OCI-LY7 (cell line): ENCODE measurements at regions not wholly inside any gene's neighbourhood (a gene's known extent, or its start where the extent isn't known, plus 50 kb on each side); places are given as distances from the start of the nearest gene placed in this dataset.

Source experiments
- BruUV-seq: library from RNA; stranded (reverse); fragments of 400-500 nt; replicated peaks from 2 replicates; lab custom pipeline; 2021; lab: Mats Ljungman, UMichigan
- CTCF ChIA-PET: fragments of 300-600 bp; sonication (Branson Sonifier 250); formaldehyde crosslinking; loops from one replicate; lab custom pipeline; 2022; ENCODE audit warnings: antibody characterized with exemption; ENCODE audit not compliant: unreplicated experiment; lab: Charles Lee
- POLR2A ChIA-PET: fragments of 300-600 bp; sonication (Branson Sonifier 250); formaldehyde crosslinking; loops from one replicate; lab custom pipeline; 2022; ENCODE audit warnings: antibody characterized with exemption; lab: Charles Lee
- DNase-seq: peaks from one replicate; pipeline ENCODE4 v3.0.0-alpha.2; 2015; ENCODE audit warnings: low spot score
- H2AFZ ChIP-seq: fragments of 200-600 bp; sonication (generic), shearing (Covaris generic); 2 replicates; pipeline ENCODE4 v1.6.1; 2014; ENCODE audit warnings: mild to moderate bottlenecking, antibody characterized with exemption, low read length, moderate library complexity
- H3K27ac ChIP-seq: fragments of 200-600 bp; sonication (generic); 2 replicates; pipeline ENCODE4 v1.5.1; 2014; ENCODE audit warnings: mixed run types, low read depth, mild to moderate bottlenecking, moderate library complexity, low read length, inconsistent platforms; ENCODE audit not compliant: poor library complexity, severe bottlenecking
- H3K36me3 ChIP-seq: fragments of 200-600 bp; sonication (generic); 2 replicates; pipeline ENCODE4 v1.6.1; 2014; ENCODE audit warnings: mild to moderate bottlenecking, antibody characterized with exemption, low read length, moderate library complexity, mixed read lengths; ENCODE audit not compliant: insufficient read depth
- H3K4me1 ChIP-seq: fragments of 200-600 bp; sonication (generic); 2 replicates; pipeline ENCODE4 v1.5.1; 2014; ENCODE audit warnings: mild to moderate bottlenecking, low read length; ENCODE audit not compliant: insufficient read depth, poor library complexity, severe bottlenecking
- H3K4me2 ChIP-seq: fragments of 200-600 bp; sonication (generic); 2 replicates; pipeline ENCODE4 v1.6.1; 2014; ENCODE audit warnings: mild to moderate bottlenecking, low read length
- H3K4me3 ChIP-seq: fragments of 200-600 bp; sonication (generic); 2 replicates; pipeline ENCODE4 v1.5.1; 2014; ENCODE audit warnings: mild to moderate bottlenecking, low read depth, low read length; ENCODE audit not compliant: poor library complexity, severe bottlenecking
- H3K79me2 ChIP-seq: fragments of 200-600 bp; sonication (generic); 2 replicates; pipeline ENCODE4 v1.6.1; 2016; ENCODE audit warnings: low read depth, mild to moderate bottlenecking, low read length, moderate library complexity, mixed read lengths; ENCODE audit not compliant: insufficient read depth
- H3K9me2 ChIP-seq: fragments of 200-600 bp; sonication (generic); 2 replicates; pipeline ENCODE4 v1.6.1; 2016; ENCODE audit warnings: mild to moderate bottlenecking, low read length, mixed read lengths; ENCODE audit not compliant: insufficient read depth
- H3K9me3 ChIP-seq: fragments of 200-600 bp; sonication (generic); 2 replicates; pipeline ENCODE4 v1.6.1; 2014; ENCODE audit warnings: mild to moderate bottlenecking, mixed run types, low read length, mixed read lengths
- H4K20me1 ChIP-seq: fragments of 200-600 bp; sonication (generic); 2 replicates; pipeline ENCODE4 v1.6.1; 2014; ENCODE audit warnings: mild to moderate bottlenecking, antibody characterized with exemption, low read length, moderate library complexity, mixed read lengths; ENCODE audit not compliant: insufficient read depth
- CTCF ChIP-seq: fragments of 200-600 bp; sonication (generic); conservative IDR thresholded peaks from 2 replicates; pipeline ENCODE4 v1.5.1; 2014; ENCODE audit warnings: mild to moderate bottlenecking, antibody characterized with exemption, low read length, moderate library complexity, mixed read lengths
- EZH2phosphoT487 ChIP-seq: fragments of 200-600 bp; sonication (generic); IDR thresholded peaks from 2 replicates; pipeline ENCODE4 v1.6.1; 2018; ENCODE audit warnings: low read depth, borderline replicate concordance, mild to moderate bottlenecking, mixed run types, antibody characterized with exemption, low read length, moderate library complexity, mixed read lengths
- intact Hi-C: fragments of 100-400 bp; cut with micrococcal nuclease; formaldehyde crosslinking; loops from one replicate; pipeline ENCODE4 v1.10.0; 2022; ENCODE audit not compliant: unreplicated experiment

DNA sequence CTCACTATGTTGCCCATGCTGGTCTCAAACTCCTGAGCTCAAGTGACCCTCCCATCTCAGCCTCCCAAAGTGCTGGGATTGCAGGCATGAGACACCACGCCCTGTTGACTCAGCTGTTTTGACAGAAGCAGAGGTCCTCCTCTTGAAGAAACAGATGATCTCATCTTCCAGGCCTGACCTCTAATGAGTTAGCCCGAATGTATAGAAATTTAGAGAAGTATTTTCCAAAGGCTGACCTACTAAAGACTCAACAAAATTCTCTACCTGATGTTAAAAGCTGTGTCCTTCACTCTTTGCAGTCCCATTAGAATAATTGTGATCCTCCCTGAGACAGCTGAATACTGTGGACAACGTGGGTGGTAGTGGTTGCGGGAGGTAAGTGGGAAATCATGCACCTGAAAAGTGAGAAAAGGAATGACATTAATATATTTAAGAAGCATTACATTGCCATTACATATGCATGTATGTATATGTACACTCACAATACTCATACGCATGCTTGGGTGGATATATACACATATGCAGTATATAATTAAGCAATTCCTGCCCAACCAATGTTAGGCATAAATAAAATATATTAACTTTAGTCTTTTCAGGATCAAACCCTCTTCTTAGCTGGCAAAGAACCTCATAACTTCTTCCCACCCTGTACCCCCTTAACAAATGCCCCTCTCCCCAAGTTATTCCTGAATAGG, 204.6 kb upstream of the NR2F2 start:
- Histone ChIP-seq H3K4me3 (no peak overlapping the region), H3K79me2 (no peaks in the 10 kb centered on the region), H3K4me2 (no peak overlapping the region), H3K9me3 (no peaks in the 10 kb centered on the region), H3K4me1 (no peaks in the 10 kb centered on the region), H3K27ac (no peak overlapping the region), H2AFZ (no peak overlapping the region), H4K20me1 (no peaks in the 10 kb centered on the region), H3K36me3 (no peaks in the 10 kb centered on the region), H3K9me2 (no peaks in the 10 kb centered on the region)
- POLR2A ChIA-PET: interaction anchor here (0.6 kb wide), 1 partner anchor 1582 kb away, joined by 3 read pairs; no protein-coding TSS in a partner anchor
- no peak for DNase-seq
- intact Hi-C loops: no loop called here
- CTCF ChIA-PET: no interaction called here
- TF ChIP-seq CTCF (no peak), EZH2phosphoT487 (no peak)
- BruUV-seq: no TSS peak

DNA sequence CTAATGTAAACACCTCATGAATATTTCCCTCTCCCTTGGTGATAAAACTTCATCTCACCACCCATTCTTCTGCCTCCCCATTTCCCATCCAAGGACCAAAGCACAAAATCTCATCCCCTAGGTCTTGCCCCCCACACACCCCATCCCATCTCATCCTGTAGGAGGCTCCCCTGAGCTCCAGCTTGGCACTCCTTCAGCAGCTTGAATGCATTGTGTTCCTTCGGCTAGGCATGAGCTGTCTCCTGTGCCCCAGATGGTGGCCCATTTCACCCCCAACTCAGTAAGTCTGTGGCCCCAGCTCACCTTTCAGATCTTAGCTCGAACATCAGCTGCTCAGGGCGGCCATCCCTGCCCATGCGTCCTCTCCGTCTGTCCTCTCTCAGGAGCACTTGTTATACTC, 203.6 kb upstream of the NR2F2 start:
- no peak overlapping the region for H3K4me3 ChIP-seq
- TF ChIP-seq CTCF (no peak), EZH2phosphoT487 (no peak)
- no TSS peak for BruUV-seq
- no peaks in the 10 kb centered on the region for H3K79me2 ChIP-seq
- H3K4me2 ChIP-seq: no peak overlapping the region
- H3K27ac ChIP-seq: no peak overlapping the region
- ChIA-PET CTCF (no interaction called here), POLR2A (no interaction called here)
- H3K4me1 ChIP-seq: no peaks in the 10 kb centered on the region
- H3K9me2 ChIP-seq: no peaks in the 10 kb centered on the region
- no peak for DNase-seq
- H3K36me3 ChIP-seq: no peaks in the 10 kb centered on the region
- no peaks in the 10 kb centered on the region for H4K20me1 ChIP-seq
- H3K9me3 ChIP-seq: no peaks in the 10 kb centered on the region
- intact Hi-C loops: no loop called here
- H2AFZ ChIP-seq: no peak overlapping the region

DNA sequence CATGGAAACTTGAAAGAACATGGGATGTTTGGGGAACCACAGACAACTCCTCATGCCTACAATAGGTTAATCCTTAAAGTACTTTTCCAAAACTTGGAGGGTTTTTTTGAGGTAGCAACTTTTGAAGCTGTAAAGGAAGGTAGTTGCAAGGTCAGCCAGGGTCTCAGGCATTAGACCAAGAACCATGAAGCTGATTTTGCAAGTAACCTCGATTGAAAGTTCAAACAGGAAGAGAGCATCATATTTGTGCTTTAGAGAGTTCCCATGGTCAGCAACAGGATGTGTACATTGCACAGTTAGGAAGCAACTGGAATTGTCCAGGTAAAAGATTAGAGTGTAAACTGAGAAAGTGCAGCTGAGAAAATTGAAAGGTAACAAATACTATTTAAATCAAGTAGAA, 199.8 kb upstream of the NR2F2 start:
- ChIA-PET CTCF (interaction anchor here (0.5 kb wide), 1 partner anchor 1293 kb away, joined by 3 read pairs; no protein-coding TSS in a partner anchor), POLR2A (interaction anchor here (0.7 kb wide), 1 partner anchor 528 kb away, joined by 4 read pairs; no protein-coding TSS in a partner anchor)
- Histone ChIP-seq H2AFZ (no peak overlapping the region), H3K4me1 (no peaks in the 10 kb centered on the region), H3K9me3 (no peaks in the 10 kb centered on the region), H3K9me2 (no peaks in the 10 kb centered on the region), H3K4me3 (no peak overlapping the region), H3K4me2 (no peak overlapping the region), H3K27ac (no peak overlapping the region), H4K20me1 (no peaks in the 10 kb centered on the region), H3K36me3 (no peaks in the 10 kb centered on the region), H3K79me2 (no peaks in the 10 kb centered on the region)
- DNase-seq: no peak
- TF ChIP-seq CTCF (no peak), EZH2phosphoT487 (no peak)
- intact Hi-C loops: no loop called here
- BruUV-seq: no TSS peak
